Endothelial cell of umbilical vein (primary cell): ENCODE measurements at regions not wholly inside any gene's neighbourhood (a gene's known extent, or its start where the extent isn't known, plus 50 kb on each side); places are given as distances from the start of the nearest gene placed in this dataset.
"Not testable (repeated sequence)": the region's sequence is repeated elsewhere in the genome, so short reads cannot be mapped to it uniquely, and the experiment has no call there.

Experiments used
- CTCF ChIP-seq, 2 donors: IDR thresholded peaks; 1 replicate in 1 of 2; 2 replicates in 1 of 2; pipeline ENCODE4 v1.5.1; 2011; ENCODE audit warnings: low read length in 2 of 2, mild to moderate bottlenecking in 2 of 2, moderate library complexity in 2 of 2, control low read depth in 1 of 2, inconsistent platforms in 1 of 2, low read depth in 1 of 2; ENCODE audit not compliant: insufficient read depth in 1 of 2; ENCODE audit errors: extremely low read depth in 1 of 2
- EZH2 ChIP-seq: IDR thresholded peaks from 2 replicates; pipeline ENCODE4 v1.6.1; 2012; ENCODE audit warnings: borderline replicate concordance, low read depth, mild to moderate bottlenecking, moderate library complexity, low read length, inconsistent platforms; ENCODE audit not compliant: severe bottlenecking
- FOS ChIP-seq: IDR thresholded peaks from 2 replicates; pipeline ENCODE4 v1.6.1; 2011; ENCODE audit warnings: mild to moderate bottlenecking, low read length, moderate library complexity, borderline replicate concordance; ENCODE audit not compliant: insufficient read depth
- JUN ChIP-seq: IDR thresholded peaks from 2 replicates; pipeline ENCODE4 v1.6.1; 2011; ENCODE audit warnings: borderline replicate concordance, low read depth; ENCODE audit not compliant: insufficient read length, insufficient read depth
- MAX ChIP-seq: IDR thresholded peaks from 2 replicates; pipeline ENCODE4 v1.6.1; 2011; ENCODE audit not compliant: insufficient read depth, insufficient read length
- MYC ChIP-seq: IDR thresholded peaks from one replicate; pipeline ENCODE4 v1.6.1; 2011; ENCODE audit warnings: mild to moderate bottlenecking, low read depth, low read length
- POLR2A ChIP-seq: IDR thresholded peaks from 2 replicates; pipeline ENCODE4 v1.6.1; 2012; ENCODE audit warnings: low read depth, mild to moderate bottlenecking, control low read depth, low read length
- POLR2AphosphoS5 ChIP-seq: IDR thresholded peaks from 2 replicates; pipeline ENCODE4 v1.6.1; 2012; ENCODE audit warnings: low read depth, mild to moderate bottlenecking, control low read depth, low read length, moderate library complexity; ENCODE audit not compliant: insufficient read depth

DNA sequence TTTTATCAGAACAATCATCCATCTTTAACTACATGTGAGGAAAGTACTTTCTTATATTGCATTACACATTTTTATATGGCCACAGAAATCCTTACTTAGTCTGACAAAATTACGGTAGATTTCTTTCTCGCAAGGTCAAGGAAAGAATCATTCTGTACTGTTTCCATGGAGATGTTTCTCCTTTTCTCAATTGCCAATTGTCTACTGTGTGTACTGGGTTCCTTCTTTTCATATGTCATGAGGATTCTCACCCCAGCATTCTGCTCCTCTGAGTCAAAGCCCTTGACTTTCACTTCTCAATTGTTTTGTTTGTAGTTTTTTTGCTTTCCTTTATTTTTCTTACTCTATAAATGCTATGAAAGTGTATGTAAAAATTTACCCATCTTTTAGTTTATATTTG is 99.3 kb upstream of the AGAP9 start:
- TF ChIP-seq CTCF (IDR thresholded peaks at IDR 0.05; ENCODE audit: extremely low read depth in 1 of 2, insufficient read depth in 1 of 2, low read depth in 1 of 2, low read length in 2 of 2); POLR2A; POLR2AphosphoS5; JUN; EZH2; FOS; MAX; MYC: not testable (repeated sequence)
